Heart right ventricle (tissue), 16 donors: ENCODE measurements at regions not wholly inside any gene's neighbourhood (a gene's known extent, or its start where the extent isn't known, plus 50 kb on each side); places are given as distances from the start of the nearest gene placed in this dataset.

Experiments used
- ATAC-seq, 8 donors: fragments of 200-7000 bp; cut with Tn5 transposase; one replicate each; pipeline ENCODE4 v1.9.1; 2020; ENCODE audit warnings: mild to moderate bottlenecking in 8 of 8, moderate library complexity in 8 of 8, moderate number of reproducible peaks in 1 of 8
- DNase-seq, 2 donors: peaks; one replicate each; pipeline ENCODE4 v3.0.0-alpha.2; 2020
- H3K27ac ChIP-seq, 10 donors: fragments of 200-600 bp; sonication (generic) in 2 of 10; one replicate each; pipeline versions ENCODE4 v1.5.0 to v1.8.0; 2020 to 2022; ENCODE audit warnings: mild to moderate bottlenecking in 3 of 10
- H3K27me3 ChIP-seq, 7 donors: fragments of 200-600 bp; one replicate each; pipeline ENCODE4 v1.8.0; 2021 to 2022; ENCODE audit warnings: mild to moderate bottlenecking in 2 of 7
- H3K36me3 ChIP-seq, 9 donors: fragments of 200-600 bp; sonication (generic) in 1 of 9; one replicate each; pipeline versions ENCODE4 v1.5.0 to v1.8.0; 2020 to 2022; ENCODE audit warnings: mild to moderate bottlenecking in 2 of 9
- H3K4me1 ChIP-seq, 9 donors: fragments of 200-600 bp; sonication (generic) in 1 of 9; one replicate each; pipeline versions ENCODE4 v1.5.0 to v1.8.0; 2020 to 2022; ENCODE audit warnings: mild to moderate bottlenecking in 4 of 9
- H3K4me3 ChIP-seq, 10 donors: fragments of 200-600 bp; sonication (generic) in 2 of 10; one replicate each; pipeline versions ENCODE4 v1.5.0 to v1.8.0; 2020 to 2022; ENCODE audit warnings: mild to moderate bottlenecking in 7 of 10, moderate library complexity in 2 of 10
- H3K9me3 ChIP-seq, 11 donors: fragments of 200-600 bp in 10 of 11; sonication (generic) in 2 of 11; one replicate each; pipeline versions ENCODE4 v1.5.0 to v1.8.0; 2013 to 2022; ENCODE audit warnings: mild to moderate bottlenecking in 2 of 11, control low read depth in 1 of 11, moderate library complexity in 1 of 11
- WGBS, 2 donors: extraction: QIAGEN DNeasy Blood & Tissue Kit; methylation state at CpG; one replicate each; pipeline ENCODE4 v1.1.7; 2013; ENCODE audit warnings: inconsistent platforms in 1 of 2; 5-methylcytosine and 5-hydroxymethylcytosine counted together
- intact Hi-C, 10 donors: fragments of 100-400 bp; cut with DNase I; formaldehyde crosslinking; loops; one replicate each; pipeline versions ENCODE4 v1.11.1 to v1.14.2; 2022
- TF ChIP-seq, protein P1 (sequence below), 9 donors: fragments of 200-600 bp; sonication (generic) in 2 of 9; IDR thresholded peaks; one replicate each; pipeline versions ENCODE4 v1.5.0 to v1.8.0; 2021 to 2022; ENCODE audit warnings: antibody characterized with exemption in 9 of 9, mild to moderate bottlenecking in 5 of 9, moderate library complexity in 1 of 9
- donor health status: Arrhythmogenic right ventricular cardiomyopathy.
- donor health status: ischemic (EF 13 %, LVEDD 7.1; RV severe dilation, severe dysfunction).
- donor health status: healthy with polysubstance abuse.
- donor health status: DM: no; HTN: yes; CAD: no.
- donor health status: DM: no; HTN: no; CAD: no.
- donor health status: ischemic (EF 25% LVEDD 6.9; RV normal size, moderate dysfunction).
- donor health status: ischemic (EF 25% LVEDD 5.7; RV mildly dilated, moderate dysfunction).
- donor health status: healthy.
- donor health status: DM: yes; HTN: yes; CAD: no.
- donor health status: Ischemic cardiomyopathy.
- donor health status: ischemic (EF 35%, LVEDD 5.7; RV mildly dilated, moderate dysfunction).
- donor health status: nonischemic (EF 11% LVEDD 7.7; RV severe dilation, severe dysfunction).
- donor health status: DM: yes; HTN: yes; CAD: no.
- donor health status: PGD.
- donor health status: ischemic (EF 29% LVEDD 5.4; RV normal size, mild dysfunction).
- donor health status: nonischemic (EF 23%, LVEDD 6.1; RV moderate dilation, normal function).

DNA sequence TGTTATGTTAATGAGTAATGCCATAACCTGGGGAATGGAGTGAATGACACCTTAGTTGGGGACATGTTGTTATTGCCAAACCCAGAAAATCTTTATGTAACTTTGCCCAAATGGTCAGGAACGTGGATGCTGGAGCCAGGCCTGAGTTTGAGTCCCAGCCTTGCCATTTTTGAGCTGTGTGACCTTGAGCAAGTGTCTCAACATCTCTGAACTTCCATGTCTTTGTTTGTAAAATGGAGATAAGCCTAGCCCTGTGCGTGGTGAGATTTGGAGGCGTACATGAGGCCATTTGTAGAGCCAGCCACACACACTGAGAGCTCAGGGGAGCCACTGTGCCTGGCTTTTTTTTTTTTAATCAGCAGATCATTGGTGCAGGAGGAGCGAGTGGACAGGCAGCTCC, 247.3 kb downstream of the FOXL1 start:
- TF ChIP-seq, protein P1, sequence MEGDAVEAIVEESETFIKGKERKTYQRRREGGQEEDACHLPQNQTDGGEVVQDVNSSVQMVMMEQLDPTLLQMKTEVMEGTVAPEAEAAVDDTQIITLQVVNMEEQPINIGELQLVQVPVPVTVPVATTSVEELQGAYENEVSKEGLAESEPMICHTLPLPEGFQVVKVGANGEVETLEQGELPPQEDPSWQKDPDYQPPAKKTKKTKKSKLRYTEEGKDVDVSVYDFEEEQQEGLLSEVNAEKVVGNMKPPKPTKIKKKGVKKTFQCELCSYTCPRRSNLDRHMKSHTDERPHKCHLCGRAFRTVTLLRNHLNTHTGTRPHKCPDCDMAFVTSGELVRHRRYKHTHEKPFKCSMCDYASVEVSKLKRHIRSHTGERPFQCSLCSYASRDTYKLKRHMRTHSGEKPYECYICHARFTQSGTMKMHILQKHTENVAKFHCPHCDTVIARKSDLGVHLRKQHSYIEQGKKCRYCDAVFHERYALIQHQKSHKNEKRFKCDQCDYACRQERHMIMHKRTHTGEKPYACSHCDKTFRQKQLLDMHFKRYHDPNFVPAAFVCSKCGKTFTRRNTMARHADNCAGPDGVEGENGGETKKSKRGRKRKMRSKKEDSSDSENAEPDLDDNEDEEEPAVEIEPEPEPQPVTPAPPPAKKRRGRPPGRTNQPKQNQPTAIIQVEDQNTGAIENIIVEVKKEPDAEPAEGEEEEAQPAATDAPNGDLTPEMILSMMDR (IDR thresholded peaks at IDR 0.05): no peak
- DNase-seq (no peak), ATAC-seq (no peak)
- Histone ChIP-seq H3K27me3 (peaks cover 0 to 49% (median 24%) of the 10 kb centered on the region in 7 donors), H3K36me3 (no peaks in the 10 kb centered on the region), H3K4me3 (no peak overlapping the region), H3K9me3 (no peaks in the 10 kb centered on the region), H3K4me1 (peaks cover 0 to 8% (median 0%) of the 10 kb centered on the region in 9 donors), H3K27ac (no peak overlapping the region)
- intact Hi-C loops: loop anchor here in 1 of 10 donors (10.0 kb wide), 1 partner anchor 59 kb away; no protein-coding TSS in a partner anchor
- 90 to 97% methylated on average over 4 of the region's 4 CpGs for WGBS, 2 donors

DNA sequence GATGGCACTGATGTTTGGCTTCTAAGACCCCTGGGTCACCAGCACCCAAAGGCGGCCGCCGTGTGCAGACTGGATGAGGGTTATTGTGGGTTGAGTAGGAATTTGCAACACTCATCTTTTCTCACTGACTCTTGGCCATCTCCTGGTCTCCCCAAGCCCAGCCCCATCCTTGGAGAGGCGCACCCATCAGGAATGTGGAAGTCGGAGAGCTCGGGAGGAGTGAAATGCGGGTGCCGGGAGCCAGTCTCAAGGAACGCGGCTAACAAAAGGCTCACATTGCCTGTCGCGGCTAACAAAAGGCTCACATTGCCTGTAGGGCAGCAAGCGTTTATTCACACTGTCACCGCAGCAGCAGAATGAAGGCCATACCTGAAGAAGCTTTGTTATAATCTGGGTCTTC, 248.6 kb downstream of the FOXL1 start:
- ATAC-seq (no peak), DNase-seq (no peak)
- Histone ChIP-seq H3K4me1 (peaks cover 0 to 8% (median 0%) of the 10 kb centered on the region in 9 donors), H3K4me3 (no peak overlapping the region), H3K27ac (no peak overlapping the region), H3K36me3 (no peaks in the 10 kb centered on the region), H3K9me3 (no peaks in the 10 kb centered on the region), H3K27me3 (peaks cover 0 to 40% (median 24%) of the 10 kb centered on the region in 7 donors)
- 68 to 79% methylated on average over 14 of the region's 14 CpGs for WGBS, 2 donors
- TF ChIP-seq, protein P1 (IDR thresholded peaks at IDR 0.05): no peak
- intact Hi-C loops: loop anchor here in 1 of 10 donors (10.0 kb wide), 1 partner anchor 58 kb away; no protein-coding TSS in a partner anchor

DNA sequence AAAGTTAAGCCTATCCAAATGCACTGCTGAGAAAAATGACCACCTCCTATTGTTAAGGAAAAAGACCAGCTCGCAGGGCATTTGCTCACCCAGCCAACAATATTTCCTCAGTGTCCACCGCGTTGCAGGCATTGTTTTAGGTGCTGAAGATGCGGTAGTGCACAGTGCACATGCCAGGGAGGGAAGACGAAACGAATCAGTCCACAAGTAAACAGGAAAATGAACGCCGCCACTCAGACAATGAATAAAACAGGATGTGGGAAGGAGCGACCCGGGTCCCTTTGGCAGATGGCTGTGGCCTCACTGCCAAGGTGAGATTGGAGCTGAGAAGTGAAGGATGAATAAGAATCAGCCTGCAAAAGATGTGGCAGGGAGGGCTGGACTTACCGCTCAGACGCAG, 249.2 kb downstream of the FOXL1 start:
- no peak overlapping the region for H3K27ac ChIP-seq
- H3K9me3 ChIP-seq: no peaks in the 10 kb centered on the region
- 51 to 58% methylated on average over 12 of the region's 12 CpGs for WGBS, 2 donors
- TF ChIP-seq, protein P1 (IDR thresholded peaks at IDR 0.05): no peak
- no peaks in the 10 kb centered on the region for H3K36me3 ChIP-seq
- peaks cover 0 to 38% (median 24%) of the 10 kb centered on the region in 7 donors for H3K27me3 ChIP-seq
- intact Hi-C loops: loop anchor here in 1 of 10 donors (10.0 kb wide), 1 partner anchor 57 kb away; no protein-coding TSS in a partner anchor
- H3K4me1 ChIP-seq: peaks cover 0 to 8% (median 0%) of the 10 kb centered on the region in 9 donors
- DNase-seq: no peak
- H3K4me3 ChIP-seq: no peak overlapping the region
- no peak for ATAC-seq

- H3K4me1 ChIP-seq: peaks cover 0 to 2% (median 0%) of the 10 kb centered on the region in 9 donors
- TF ChIP-seq, protein P1 (IDR thresholded peaks at IDR 0.05): no peak
- H3K4me3 ChIP-seq: no peak overlapping the region
- DNase-seq: no peak
- no peaks in the 10 kb centered on the region for H3K9me3 ChIP-seq
- intact Hi-C loops: loop anchor here in 1 of 10 donors (10.0 kb wide), 1 partner anchor 57 kb away; no protein-coding TSS in a partner anchor
- ATAC-seq: no peak
- WGBS, 2 donors: 89 to 94% methylated on average over 6 of the region's 6 CpGs
- H3K36me3 ChIP-seq: no peaks in the 10 kb centered on the region
- H3K27ac ChIP-seq: no peak overlapping the region
- H3K27me3 ChIP-seq: peaks cover 0 to 37% (median 24%) of the 10 kb centered on the region in 7 donors
These were observed 249.9 kb downstream of the FOXL1 start for GRCh38 chr16:86828202-86828601.
